Body of pancreas (tissue), 4 donors: ENCODE measurements at regions not wholly inside any gene's neighbourhood (a gene's known extent, or its start where the extent isn't known, plus 50 kb on each side); places are given as distances from the start of the nearest gene placed in this dataset.

ENCODE experiments used
- ATAC-seq: fragments of 150-250 bp; one replicate; pipeline ENCODE4 v1.9.1; 2016
- DNase-seq, 4 donors: peaks; one replicate each; pipeline ENCODE4 v3.0.0-alpha.2; 2019
- H3K27ac ChIP-seq, 4 donors: fragments of 200-600 bp; sonication (generic); 1 replicate in 3 of 4; 2 replicates in 1 of 4; pipeline versions ENCODE4 v1.5.1 to v1.6.1; 2016 to 2019; ENCODE audit warnings: mild to moderate bottlenecking in 1 of 4, mixed read lengths in 1 of 4, moderate library complexity in 1 of 4
- H3K27me3 ChIP-seq, 2 donors: fragments of 200-600 bp; sonication (generic); one replicate each; pipeline ENCODE4 v1.6.0; 2016; ENCODE audit warnings: mild to moderate bottlenecking in 1 of 2
- H3K36me3 ChIP-seq, 2 donors: fragments of 200-600 bp; sonication (generic); replicated peaks in 1 of 2; 2 replicates each; pipeline ENCODE4 v1.5.1; 2016; ENCODE audit warnings: low read depth in 2 of 2; ENCODE audit not compliant: insufficient read depth in 1 of 2
- H3K4me1 ChIP-seq: fragments of 200-600 bp; sonication (generic); one replicate; pipeline ENCODE4 v1.6.0; 2016
- H3K4me3 ChIP-seq, 2 donors: fragments of 200-600 bp; sonication (generic); 1 replicate in 1 of 2; 2 replicates in 1 of 2; pipeline ENCODE4 v1.5.1; 2016 to 2019
- H3K9me3 ChIP-seq, 3 donors: fragments of 200-600 bp; sonication (generic); 1 replicate in 2 of 3; 2 replicates in 1 of 3; pipeline ENCODE4 v1.5.1; 2016
- POLR2A ChIP-seq, 3 donors: fragments of 450-650 bp; IDR thresholded peaks; one replicate each; pipeline ENCODE4 v1.6.1; 2016; ENCODE audit warnings: antibody characterized with exemption in 3 of 3, mild to moderate bottlenecking in 2 of 3
- WGBS, 2 donors: methylation state at CpG; one replicate each; pipeline ENCODE4 v1.1.5; 2017; 5-methylcytosine and 5-hydroxymethylcytosine counted together
- intact Hi-C: fragments of 100-400 bp; cut with DNase I; formaldehyde crosslinking; loops from one replicate; pipeline ENCODE4 v1.15.1; 2023
- TF ChIP-seq, protein P1 (sequence below), 7 experiments: fragments of 450-650 bp in 4 of 7; fragments of 200-600 bp in 3 of 7; sonication (generic) in 3 of 7; IDR thresholded peaks; one replicate each; pipeline ENCODE4 v1.5.1; 2016 to 2019; ENCODE audit warnings: antibody characterized with exemption in 7 of 7

DNA sequence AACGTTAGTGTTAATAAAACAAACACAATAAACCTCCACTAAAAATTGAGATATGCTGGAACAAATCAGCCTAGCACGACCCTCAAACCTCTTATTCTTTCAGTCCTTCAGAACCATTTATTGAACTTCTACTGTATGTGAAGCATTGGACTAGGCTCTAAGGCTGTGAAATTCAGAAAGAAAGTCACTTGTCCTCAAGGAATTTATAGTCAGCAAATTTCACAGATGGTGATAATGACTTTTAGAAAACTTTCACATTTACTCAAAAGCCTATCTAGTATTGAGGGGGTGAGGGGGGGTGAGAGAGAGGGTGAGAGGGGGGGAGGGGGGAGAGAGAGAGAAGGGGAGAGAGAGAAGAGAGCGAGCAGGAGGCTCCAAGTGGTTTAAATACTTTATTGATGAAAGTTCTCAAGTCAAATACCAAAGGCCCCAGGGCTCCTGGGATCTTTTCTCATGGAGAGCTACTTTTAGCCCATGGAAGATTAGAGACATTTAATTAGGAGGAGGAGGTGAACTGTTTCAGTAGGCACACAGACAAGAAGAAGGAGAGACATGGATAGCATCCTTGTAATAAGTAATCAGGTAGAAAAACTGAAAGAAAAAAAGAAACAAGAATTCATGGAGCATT lies 66.3 kb upstream of the SSX2IP start:
- 35 to 54% methylated on average over 3 of the region's 3 CpGs for WGBS, 2 donors
- Histone ChIP-seq H3K4me1 (peaks cover 6% of the 10 kb centered on the region), H3K4me3 (no peak overlapping the region), H3K9me3 (no peaks in the 10 kb centered on the region), H3K27ac (no peak overlapping the region), H3K36me3 (no peaks in the 10 kb centered on the region), H3K27me3 (no peaks in the 10 kb centered on the region)
- ATAC-seq = no peak
- DNase-seq = no peak
- TF ChIP-seq, protein P1, sequence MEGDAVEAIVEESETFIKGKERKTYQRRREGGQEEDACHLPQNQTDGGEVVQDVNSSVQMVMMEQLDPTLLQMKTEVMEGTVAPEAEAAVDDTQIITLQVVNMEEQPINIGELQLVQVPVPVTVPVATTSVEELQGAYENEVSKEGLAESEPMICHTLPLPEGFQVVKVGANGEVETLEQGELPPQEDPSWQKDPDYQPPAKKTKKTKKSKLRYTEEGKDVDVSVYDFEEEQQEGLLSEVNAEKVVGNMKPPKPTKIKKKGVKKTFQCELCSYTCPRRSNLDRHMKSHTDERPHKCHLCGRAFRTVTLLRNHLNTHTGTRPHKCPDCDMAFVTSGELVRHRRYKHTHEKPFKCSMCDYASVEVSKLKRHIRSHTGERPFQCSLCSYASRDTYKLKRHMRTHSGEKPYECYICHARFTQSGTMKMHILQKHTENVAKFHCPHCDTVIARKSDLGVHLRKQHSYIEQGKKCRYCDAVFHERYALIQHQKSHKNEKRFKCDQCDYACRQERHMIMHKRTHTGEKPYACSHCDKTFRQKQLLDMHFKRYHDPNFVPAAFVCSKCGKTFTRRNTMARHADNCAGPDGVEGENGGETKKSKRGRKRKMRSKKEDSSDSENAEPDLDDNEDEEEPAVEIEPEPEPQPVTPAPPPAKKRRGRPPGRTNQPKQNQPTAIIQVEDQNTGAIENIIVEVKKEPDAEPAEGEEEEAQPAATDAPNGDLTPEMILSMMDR (IDR thresholded peaks at IDR 0.05) = no peak
- no peak for TF ChIP-seq POLR2A (IDR thresholded peaks at IDR 0.05)
- intact Hi-C loops = loop anchor here (10.0 kb wide), 1 partner anchor 132 kb away; no protein-coding TSS in a partner anchor

DNA sequence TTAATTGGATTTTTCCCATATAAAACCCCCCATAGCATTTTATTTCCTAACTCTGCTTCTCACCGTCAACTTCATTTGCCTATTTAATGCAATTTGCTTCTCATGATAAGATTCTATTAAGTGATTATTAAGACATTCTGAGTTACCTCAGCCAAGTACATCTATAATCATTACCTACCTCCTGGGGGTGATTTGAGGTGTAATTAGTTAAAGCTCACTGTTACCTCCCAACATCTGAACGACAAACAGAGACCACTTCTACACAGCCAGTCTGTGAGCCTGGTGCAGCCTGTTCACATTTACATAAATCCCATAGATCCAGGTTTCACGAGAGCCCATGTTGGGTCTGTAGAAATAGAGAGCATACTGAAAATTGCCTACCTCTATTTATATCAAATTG lies 65.7 kb upstream of the SSX2IP start:
- no peaks in the 10 kb centered on the region for H3K9me3 ChIP-seq
- H3K27me3 ChIP-seq = no peaks in the 10 kb centered on the region
- no peak overlapping the region for H3K27ac ChIP-seq
- 46 to 58% methylated on average over 3 of the region's 3 CpGs for WGBS, 2 donors
- intact Hi-C loops = loop anchor here (10.0 kb wide), 1 partner anchor 131 kb away; no protein-coding TSS in a partner anchor
- TF ChIP-seq POLR2A (IDR thresholded peaks at IDR 0.05) = no peak
- TF ChIP-seq, protein P1 (IDR thresholded peaks at IDR 0.05) = no peak
- H3K36me3 ChIP-seq = no peaks in the 10 kb centered on the region
- DNase-seq (no peak), ATAC-seq (no peak)
- peaks cover 6% of the 10 kb centered on the region for H3K4me1 ChIP-seq
- H3K4me3 ChIP-seq = no peak overlapping the region

DNA sequence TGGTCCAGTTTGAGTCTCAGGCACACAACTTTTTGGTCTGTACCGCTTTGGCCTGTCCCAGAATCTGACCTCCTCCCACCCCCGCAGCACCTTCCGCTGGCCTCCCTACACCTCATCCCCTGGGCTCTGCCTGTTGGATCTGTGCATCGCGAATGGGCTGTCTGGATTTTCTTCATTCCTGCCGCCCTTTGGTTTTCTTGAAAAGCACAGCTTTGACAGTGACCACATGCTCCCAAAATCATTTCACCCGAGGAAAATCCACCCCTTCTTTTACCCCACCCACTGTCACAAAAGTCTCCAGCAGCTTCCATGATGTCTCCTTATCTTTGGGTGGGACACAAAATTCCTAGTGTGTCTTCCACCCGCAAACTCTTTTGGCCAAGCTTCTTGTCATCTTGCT lies 65.0 kb upstream of the SSX2IP start:
- Histone ChIP-seq H3K36me3 (no peaks in the 10 kb centered on the region), H3K4me3 (no peak overlapping the region), H3K4me1 (peaks cover 6% of the 10 kb centered on the region), H3K27me3 (no peaks in the 10 kb centered on the region), H3K27ac (no peak overlapping the region), H3K9me3 (no peaks in the 10 kb centered on the region)
- WGBS, 2 donors = 86% methylated on average over 8 of the region's 8 CpGs
- intact Hi-C loops = loop anchor here (10.0 kb wide), 1 partner anchor 130 kb away; no protein-coding TSS in a partner anchor
- TF ChIP-seq, protein P1 (IDR thresholded peaks at IDR 0.05) = no peak
- no peak for TF ChIP-seq POLR2A (IDR thresholded peaks at IDR 0.05)
- DNase-seq (no peak), ATAC-seq (no peak)

DNA sequence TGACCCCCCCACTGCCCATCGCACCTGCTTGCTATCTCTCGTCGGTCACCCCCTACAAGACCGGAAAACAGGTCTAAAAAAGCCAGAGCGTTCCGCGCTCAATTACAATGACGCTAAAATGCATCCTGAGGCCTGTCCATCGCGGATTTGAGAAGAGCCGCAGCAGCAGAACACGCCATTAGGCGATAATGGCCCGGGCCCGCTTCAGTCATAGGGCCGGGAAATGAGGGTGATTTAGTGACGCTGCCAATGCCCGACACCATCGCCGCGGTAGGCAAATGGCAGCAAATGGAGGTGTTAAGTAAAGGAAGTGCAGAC lies 64.1 kb upstream of the SSX2IP start:
- intact Hi-C loops = loop anchor here (5.0 to 10.0 kb wide), 2 partner anchors 130 to 317 kb away; no protein-coding TSS in a partner anchor
- no peak for ATAC-seq
- 62 to 65% methylated on average over 21 of the region's 21 CpGs for WGBS, 2 donors

More for the DNA sequence above, 64.1 kb upstream of the SSX2IP start:
- no peaks in the 10 kb centered on the region for H3K27me3 ChIP-seq
- no peaks in the 10 kb centered on the region for H3K9me3 ChIP-seq
- no peaks in the 10 kb centered on the region for H3K36me3 ChIP-seq
- TF ChIP-seq POLR2A (IDR thresholded peaks at IDR 0.05) = no peak
- TF ChIP-seq, protein P1 (IDR thresholded peaks at IDR 0.05) = no peak
- H3K27ac ChIP-seq = no peak overlapping the region
- peaks cover 4% of the 10 kb centered on the region for H3K4me1 ChIP-seq
- no peak for DNase-seq
- H3K4me3 ChIP-seq = no peak overlapping the region
